ENCODE measurements at regions not wholly inside any gene's neighbourhood (a gene's known extent, or its start where the extent isn't known, plus 50 kb on each side); places are given as distances from the start of the nearest gene placed in this dataset.
"Not testable (repeated sequence)": the region's sequence is repeated elsewhere in the genome, so short reads cannot be mapped to it uniquely, and the experiment has no call there.

DNA sequence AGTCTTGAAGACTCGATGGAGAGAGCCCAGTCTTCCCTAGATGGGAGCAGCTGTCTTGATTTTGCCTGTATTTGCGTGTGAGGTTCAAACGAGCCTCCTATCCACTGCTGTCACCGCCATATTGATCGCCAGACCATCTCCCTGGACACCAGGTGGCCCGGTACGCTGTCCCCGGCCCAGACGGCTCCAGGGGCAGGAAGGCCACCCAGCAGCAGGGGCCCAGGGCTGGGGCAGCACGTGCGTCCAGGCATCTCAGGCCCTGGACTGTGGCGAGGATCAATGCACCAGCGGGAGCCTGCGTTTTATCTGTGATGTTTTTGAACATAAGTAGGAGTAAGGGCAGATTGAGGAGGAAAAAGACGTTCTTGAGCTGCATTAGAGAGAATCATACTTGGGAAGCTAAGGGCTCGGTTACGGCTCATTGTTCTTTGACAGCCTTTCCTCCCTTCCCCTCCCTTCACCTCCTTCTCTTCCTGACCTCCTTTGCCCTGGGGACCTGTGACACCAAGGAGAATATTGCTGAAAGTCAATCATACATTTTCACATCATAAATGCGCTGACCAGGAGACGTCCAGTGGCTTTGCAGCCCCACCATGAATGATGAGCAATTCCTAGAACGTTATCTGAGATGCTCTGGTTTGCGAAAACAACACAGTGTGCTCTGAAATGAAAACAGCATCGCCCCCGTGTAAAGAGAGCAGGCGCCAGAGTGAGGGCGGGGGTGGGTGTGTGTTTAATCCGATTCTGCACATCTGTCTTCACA is 711.2 kb upstream of the SALL3 start:
- ATAC-seq, result no peak
- no peaks in the 10 kb centered on the region for H3K36me3 Mint-ChIP-seq
- H3K9me3 Mint-ChIP-seq, result peaks cover 0 to 4% of the 10 kb centered on the region in 2 donors

GRCh38 chr18:78271790-78272189 is 707.8 kb upstream of the SALL3 start:
- no peak overlapping the region for H3K27ac Mint-ChIP-seq
- no peak for ATAC-seq

More for the DNA sequence above, 711.2 kb upstream of the SALL3 start:
- no peak for DNase-seq (ENCODE audit: low spot score in 2 of 2)
- no peak overlapping the region for H3K27ac Mint-ChIP-seq

GRCh38 chr18:78273876-78274275 is 705.7 kb upstream of the SALL3 start:
- Mint-ChIP-seq H3K27ac (no peak overlapping the region), H3K36me3 (peaks cover 0 to 6% of the 10 kb centered on the region in 2 donors), H3K9me3 (peaks cover 6 to 11% of the 10 kb centered on the region in 2 donors)
- no peak for DNase-seq (ENCODE audit: low spot score in 2 of 2)
- ATAC-seq, result no peak

More at GRCh38 chr18:78271790-78272189, 707.8 kb upstream of the SALL3 start:
- Mint-ChIP-seq H3K36me3 (peaks cover 0 to 6% of the 10 kb centered on the region in 2 donors), H3K9me3 (peaks cover 3 to 14% of the 10 kb centered on the region in 2 donors)
- no peak for DNase-seq (ENCODE audit: low spot score in 2 of 2)

DNA sequence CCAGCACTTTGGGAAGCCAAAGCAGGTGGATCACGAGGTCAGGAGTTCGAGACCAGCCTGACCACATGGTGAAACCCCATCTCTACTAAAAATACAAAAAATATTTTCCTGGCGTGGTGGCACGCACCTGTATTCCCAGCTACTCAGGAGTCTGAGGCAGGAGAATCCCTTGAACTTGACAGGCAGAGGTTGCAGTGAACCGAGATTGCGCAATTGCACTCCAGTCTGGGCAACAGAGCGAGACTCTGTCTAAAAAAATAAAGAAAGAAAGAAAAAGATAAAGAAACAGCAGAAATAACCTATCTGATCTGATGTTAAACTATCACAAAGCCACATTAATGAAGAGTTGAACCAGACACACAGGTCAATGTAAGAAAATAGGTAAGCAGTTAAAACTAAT is 696.2 kb upstream of the SALL3 start:
- not testable (repeated sequence) for H3K9me3 Mint-ChIP-seq; H3K27ac Mint-ChIP-seq; DNase-seq (ENCODE audit: low spot score in 2 of 2); H3K36me3 Mint-ChIP-seq; ATAC-seq

DNA sequence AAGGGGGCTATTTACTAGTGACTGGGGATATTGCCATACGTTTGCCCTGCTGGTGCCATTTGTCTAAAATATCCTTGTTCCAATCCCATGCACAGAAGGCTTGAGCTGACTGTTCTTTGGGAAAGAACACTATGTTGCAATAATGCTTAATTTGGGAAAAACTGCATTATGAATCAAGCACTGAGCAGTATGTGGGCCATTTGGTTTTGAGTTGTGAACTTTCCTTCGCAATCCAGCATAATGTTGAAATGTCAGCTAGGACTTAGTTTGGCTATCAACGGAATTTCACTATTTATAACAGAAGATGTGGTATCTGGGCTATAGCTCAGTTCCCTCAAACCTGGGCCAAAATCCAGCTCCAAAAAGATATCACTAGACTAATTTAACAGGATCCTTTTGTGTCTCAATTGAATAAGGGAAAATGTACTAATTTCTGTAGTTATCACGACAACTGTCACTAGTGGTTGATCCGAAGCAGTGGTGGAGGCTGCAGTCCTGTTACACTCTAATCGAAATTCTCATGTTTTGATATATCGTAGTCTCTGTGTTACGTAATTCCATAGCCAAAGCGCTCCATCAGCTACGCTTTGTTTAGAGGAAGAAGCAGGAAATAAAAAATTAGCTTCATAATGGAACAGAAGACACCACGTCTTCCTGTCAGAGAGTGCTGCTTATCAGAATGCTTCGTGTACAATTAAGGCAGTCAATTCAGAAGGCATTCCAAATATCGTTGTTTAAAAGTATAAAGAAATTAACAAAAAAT is 686.8 kb upstream of the SALL3 start:
- Mint-ChIP-seq H3K27ac (no peak overlapping the region), H3K9me3 (peaks cover 0 to 8% of the 10 kb centered on the region in 2 donors), H3K36me3 (no peaks in the 10 kb centered on the region)
- no peak for DNase-seq (ENCODE audit: low spot score in 2 of 2)
- ATAC-seq, result no peak

DNA sequence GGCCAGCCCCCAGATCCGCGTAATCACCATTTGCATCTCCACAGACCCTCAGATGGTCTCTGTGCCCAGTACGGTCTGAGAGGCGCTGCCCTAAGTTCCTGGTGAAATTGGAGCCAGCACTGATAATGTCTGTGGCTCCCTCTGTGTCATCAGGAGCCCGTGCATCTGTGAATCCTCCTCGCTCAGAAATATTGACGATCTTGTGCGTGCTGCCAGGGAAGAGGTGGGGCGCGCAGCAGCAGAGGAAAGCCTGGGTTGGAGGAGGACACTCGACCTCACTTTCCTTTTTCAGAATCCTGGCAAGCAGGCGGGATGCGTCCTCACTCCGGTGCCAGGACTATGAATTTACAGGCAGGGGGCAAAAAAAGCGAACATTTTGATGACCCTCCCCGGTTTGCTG is 686.1 kb upstream of the SALL3 start:
- Mint-ChIP-seq H3K9me3 (peaks cover 0 to 5% of the 10 kb centered on the region in 2 donors), H3K36me3 (no peaks in the 10 kb centered on the region), H3K27ac (no peak overlapping the region)
- ATAC-seq (no peak), DNase-seq (ENCODE audit: low spot score in 2 of 2) (no peak)

DNA sequence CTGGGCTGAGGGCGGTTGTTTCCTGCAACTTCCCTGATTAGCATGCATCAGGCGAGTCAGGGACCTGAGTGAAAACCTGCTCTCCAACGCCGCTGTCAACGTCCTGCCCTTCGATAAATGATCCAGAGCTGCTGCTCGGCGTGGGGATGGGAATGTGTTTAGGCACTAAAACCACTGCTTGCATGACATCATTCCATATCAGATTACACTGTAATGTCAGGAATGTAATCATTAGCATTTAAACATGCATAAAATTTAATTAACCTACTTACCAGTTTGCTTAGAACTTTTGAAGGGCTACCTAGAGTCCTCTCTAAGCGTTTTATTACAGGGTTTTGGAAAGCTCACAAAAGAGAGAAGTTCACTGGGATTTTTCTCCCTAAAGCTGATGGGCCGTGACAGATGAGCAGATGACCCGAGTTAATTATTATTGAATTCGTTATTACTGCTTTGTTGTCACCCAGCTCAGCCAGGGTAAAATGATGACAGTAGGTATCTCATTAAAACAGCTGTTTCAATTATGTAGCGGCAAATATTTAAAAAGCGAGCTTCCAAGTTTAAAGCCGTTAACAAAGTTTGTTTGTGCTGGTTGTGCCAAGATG is 685.6 kb upstream of the SALL3 start:
- Mint-ChIP-seq H3K36me3 (no peaks in the 10 kb centered on the region), H3K9me3 (peaks cover 0 to 5% of the 10 kb centered on the region in 2 donors), H3K27ac (peak overlapping the region in 1 of 2 donors; percentile 33)
- ATAC-seq (no peak), DNase-seq (ENCODE audit: low spot score in 2 of 2) (no peak)

DNA sequence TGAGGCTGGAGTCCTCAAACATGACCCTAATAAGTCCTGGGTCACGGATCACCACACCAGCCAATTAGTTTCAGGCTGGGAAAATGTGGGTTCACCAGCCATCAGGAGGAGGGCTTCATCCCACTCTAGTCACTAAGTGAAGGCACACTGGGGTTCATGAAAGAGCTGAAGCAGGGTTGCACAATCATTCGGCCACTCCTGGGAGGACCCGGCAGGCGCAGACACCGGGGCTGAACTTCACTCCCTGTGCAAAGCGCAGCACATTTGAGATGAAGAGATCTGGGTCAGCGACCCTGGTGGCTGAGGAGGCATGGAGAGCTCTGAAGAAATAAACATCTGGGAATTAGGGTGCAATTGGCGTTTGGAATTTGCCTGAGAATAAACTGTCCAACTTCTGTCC is 684.4 kb upstream of the SALL3 start:
- no peak for DNase-seq (ENCODE audit: low spot score in 2 of 2)
- ATAC-seq, result no peak
- no peak overlapping the region for H3K27ac Mint-ChIP-seq
- no peaks in the 10 kb centered on the region for H3K36me3 Mint-ChIP-seq
- peaks cover 0 to 5% of the 10 kb centered on the region in 2 donors for H3K9me3 Mint-ChIP-seq

DNA sequence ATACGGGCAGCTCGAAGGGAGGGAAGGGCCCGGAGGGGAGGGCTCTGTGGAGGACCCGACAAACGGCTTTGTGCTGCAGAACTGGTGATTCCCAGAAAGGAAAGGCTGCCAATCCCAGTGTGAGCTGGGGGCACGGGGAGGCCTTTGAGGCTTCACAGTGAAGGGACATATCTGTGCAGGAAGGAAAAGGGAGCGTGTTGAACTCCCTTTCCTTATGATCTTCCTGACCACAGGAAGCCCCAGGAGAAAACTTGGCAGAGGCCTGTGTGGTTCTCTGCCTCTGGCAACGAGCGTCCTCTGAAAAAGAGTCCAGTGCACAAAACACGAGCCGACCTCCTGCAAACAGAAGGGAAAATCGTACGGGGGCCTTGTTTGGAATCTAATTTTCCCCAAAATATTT is 683.5 kb upstream of the SALL3 start:
- Mint-ChIP-seq H3K9me3 (peaks cover 0 to 1% of the 10 kb centered on the region in 2 donors), H3K36me3 (no peaks in the 10 kb centered on the region), H3K27ac (no peak overlapping the region)
- no peak for DNase-seq (ENCODE audit: low spot score in 2 of 2)
- no peak for ATAC-seq

GRCh38 chr18:78297048-78297447 is 682.6 kb upstream of the SALL3 start:
- DNase-seq (ENCODE audit: low spot score in 2 of 2) (no peak), ATAC-seq (no peak)
- H3K27ac Mint-ChIP-seq, result no peak overlapping the region
- no peaks in the 10 kb centered on the region for H3K9me3 Mint-ChIP-seq
- no peaks in the 10 kb centered on the region for H3K36me3 Mint-ChIP-seq

DNA sequence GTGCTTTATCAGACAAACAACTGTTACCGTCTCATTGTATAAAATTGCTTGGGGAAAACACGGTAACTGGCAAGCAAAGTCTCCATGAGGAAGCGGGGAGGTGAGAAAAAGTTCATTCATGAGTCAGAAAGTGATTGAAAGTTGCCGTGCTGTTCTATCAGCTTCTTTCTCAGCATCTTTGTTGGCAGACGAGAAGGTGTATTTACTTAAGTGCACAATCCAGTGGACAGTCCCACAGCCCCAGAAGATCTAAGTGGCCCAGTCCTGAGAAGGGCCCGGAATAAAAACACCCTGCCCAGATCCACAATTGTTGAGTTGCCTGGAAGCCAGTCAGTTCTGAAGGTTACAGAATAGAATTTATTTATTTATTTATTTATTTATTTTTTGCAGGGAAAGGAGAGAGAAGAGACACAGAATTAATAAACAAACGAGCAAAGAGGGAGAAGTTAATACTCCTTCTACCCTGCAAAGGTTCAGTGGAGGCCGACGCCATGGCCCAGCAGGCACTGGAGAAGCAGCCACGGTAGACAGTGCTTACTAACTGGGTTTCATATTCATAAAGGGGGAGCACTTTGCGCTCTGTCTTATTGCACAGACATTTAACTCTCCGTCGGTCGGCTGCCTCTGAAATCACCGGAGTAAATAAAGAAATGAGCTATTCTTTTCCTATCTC is 676.0 kb upstream of the SALL3 start:
- DNase-seq (ENCODE audit: low spot score in 2 of 2) (no peak), ATAC-seq (no peak)
- H3K9me3 Mint-ChIP-seq, result no peaks in the 10 kb centered on the region
- H3K27ac Mint-ChIP-seq, result no peak overlapping the region
- peaks cover 0 to 4% of the 10 kb centered on the region in 2 donors for H3K36me3 Mint-ChIP-seq

DNA sequence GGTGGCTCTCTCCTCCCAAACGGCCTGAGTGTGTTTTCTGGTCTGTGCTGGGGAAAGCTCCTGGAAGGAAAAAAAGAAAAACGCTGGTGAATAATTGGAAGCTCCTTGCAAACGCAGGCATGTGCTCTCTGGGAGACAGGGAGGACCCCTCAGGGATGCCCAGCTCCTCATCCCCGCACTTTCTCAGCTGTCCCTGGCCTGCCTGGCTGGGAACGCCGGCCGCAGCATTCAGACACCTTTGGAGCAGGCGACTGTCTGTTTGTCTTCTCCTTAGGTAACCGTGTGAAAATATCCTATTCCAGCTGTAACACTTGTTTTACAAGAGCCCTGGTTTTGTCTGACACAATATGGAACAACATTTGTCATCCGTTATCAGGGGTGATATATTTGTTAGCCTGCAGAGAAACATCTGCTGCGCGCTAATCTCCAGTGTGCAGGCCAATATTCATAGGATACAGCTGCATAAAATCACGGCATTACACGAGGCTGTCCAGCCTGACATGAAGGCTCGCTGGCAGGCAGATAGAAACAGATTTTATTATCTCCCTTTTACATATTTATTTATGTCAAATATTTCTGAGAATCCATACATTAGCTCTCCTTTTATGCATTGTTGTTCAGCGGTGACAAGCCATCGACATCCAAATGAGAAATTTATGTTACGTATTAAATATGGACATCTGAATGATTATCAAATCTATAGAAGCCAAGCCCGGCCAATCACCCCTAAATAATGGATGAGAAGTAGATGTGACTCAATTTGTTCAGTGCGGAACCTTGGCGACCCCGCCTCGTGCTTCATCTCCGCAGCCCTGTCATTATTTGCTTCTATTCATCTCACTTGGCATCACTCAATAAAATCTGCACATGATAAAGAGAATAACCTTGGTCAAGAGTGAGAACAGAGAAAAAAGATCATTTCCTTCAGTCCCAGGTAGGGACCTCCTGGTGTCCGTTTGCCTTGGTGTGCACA is 675.1 kb upstream of the SALL3 start:
- Mint-ChIP-seq H3K27ac (no peak overlapping the region), H3K36me3 (peaks cover 0 to 6% of the 10 kb centered on the region in 2 donors), H3K9me3 (no peaks in the 10 kb centered on the region)
- DNase-seq (ENCODE audit: low spot score in 2 of 2) (no peak), ATAC-seq (no peak)

DNA sequence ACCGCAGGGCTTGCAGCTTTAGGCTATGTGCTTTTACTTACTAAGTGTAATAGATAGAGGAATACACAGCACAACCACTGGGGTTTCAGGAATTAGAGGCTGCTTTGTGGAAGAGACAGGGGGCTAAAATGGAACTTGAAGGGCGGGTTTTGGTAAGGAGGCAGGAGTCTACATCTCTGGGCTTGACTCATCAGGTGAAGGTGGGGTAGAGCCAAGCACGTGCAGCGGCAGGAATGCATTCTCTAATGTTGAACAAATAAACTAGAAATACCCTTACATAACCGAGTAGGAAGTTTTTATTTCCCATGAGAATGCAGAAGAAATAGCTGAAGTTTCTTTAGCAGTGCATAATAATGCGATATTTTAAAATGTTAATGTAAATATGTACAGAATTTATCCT is 673.8 kb upstream of the SALL3 start:
- Mint-ChIP-seq H3K9me3 (no peaks in the 10 kb centered on the region), H3K36me3 (peaks cover 0 to 6% of the 10 kb centered on the region in 2 donors), H3K27ac (no peak overlapping the region)
- DNase-seq (ENCODE audit: low spot score in 2 of 2) (no peak), ATAC-seq (no peak)

- no peak for ATAC-seq
- no peak for DNase-seq (ENCODE audit: low spot score in 2 of 2)
- Mint-ChIP-seq H3K9me3 (peaks cover 0 to 7% of the 10 kb centered on the region in 2 donors), H3K36me3 (peaks cover 0 to 15% of the 10 kb centered on the region in 2 donors), H3K27ac (no peak overlapping the region)
Measured at GRCh38 chr18:78309307-78309706, 670.3 kb upstream of the SALL3 start.

- H3K9me3 Mint-ChIP-seq, result peaks cover 0 to 12% of the 10 kb centered on the region in 2 donors
- ATAC-seq (no peak), DNase-seq (ENCODE audit: low spot score in 2 of 2) (no peak)
- H3K36me3 Mint-ChIP-seq, result peaks cover 0 to 15% of the 10 kb centered on the region in 2 donors
- H3K27ac Mint-ChIP-seq, result no peak overlapping the region
Measured at GRCh38 chr18:78309924-78310323, 669.7 kb upstream of the SALL3 start.

DNA sequence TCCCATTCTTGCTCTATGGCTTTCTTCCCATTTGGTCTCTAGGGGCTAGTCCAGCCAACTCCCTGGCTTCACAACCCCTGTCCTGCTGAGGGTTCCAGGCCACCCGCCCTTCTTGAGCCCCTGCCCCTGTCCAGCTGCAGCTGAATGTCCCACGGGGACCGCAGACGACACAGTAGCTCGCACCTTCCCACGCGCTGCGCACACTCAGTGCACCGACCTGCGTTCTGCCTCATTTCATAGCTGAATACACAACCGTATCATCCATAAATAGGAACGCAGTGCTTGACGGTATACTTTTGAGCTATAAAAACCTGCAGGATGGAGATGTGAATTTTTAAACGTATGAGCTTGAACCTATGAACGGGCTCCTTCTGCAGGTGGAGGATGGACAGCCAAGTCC is 660.4 kb upstream of the SALL3 start:
- no peaks in the 10 kb centered on the region for H3K36me3 Mint-ChIP-seq
- no peak overlapping the region for H3K27ac Mint-ChIP-seq
- ATAC-seq (no peak), DNase-seq (ENCODE audit: low spot score in 2 of 2) (no peak)
- peaks cover 0 to 6% of the 10 kb centered on the region in 2 donors for H3K9me3 Mint-ChIP-seq
